ENCODE measurements at regions not wholly inside any gene's neighbourhood (a gene's known extent, or its start where the extent isn't known, plus 50 kb on each side); places are given as distances from the start of the nearest gene placed in this dataset.

GRCh38 chr14:38960946-38961531, 142.0 kb downstream of the SEC23A start:
- no peak overlapping the region for H3K4me2 ChIP-seq (ENCODE audit: unreplicated experiment)
- TF ChIP-seq EZH2 (IDR thresholded peaks at IDR 0.05; ENCODE audit: insufficient read depth, poor library complexity, severe bottlenecking) (no peak), EZH2phosphoT487 (IDR thresholded peaks at IDR 0.05; ENCODE audit: insufficient read depth, low read depth) (no peak)
- no peaks in the 10 kb centered on the region for H3F3A ChIP-seq (ENCODE audit: insufficient read depth)
- H3K4me1 ChIP-seq (ENCODE audit: insufficient read depth) = no peaks in the 10 kb centered on the region
- H3K4me3 ChIP-seq = no peak overlapping the region
- H3K9me3 ChIP-seq (ENCODE audit: low read depth) = no peaks in the 10 kb centered on the region
- peaks cover 13% of the 10 kb centered on the region; the same call in 1 of the 2 replicates for H3K27me3 ChIP-seq (replicated peaks; ENCODE audit: insufficient read depth)
- 11 to 29% methylated on average over 1 of the region's 1 CpG for WGBS, 2 experiments (ENCODE audit: low coverage in 1 of 2, low lambda C conversion rate in 2 of 2, missing lambda C conversion rate in 2 of 2)
- no peaks in the 10 kb centered on the region for H3K36me3 ChIP-seq (ENCODE audit: low read depth)
- no peaks in the 10 kb centered on the region for H3K9me2 ChIP-seq (ENCODE audit: insufficient read depth)
- H4K20me1 ChIP-seq (ENCODE audit: insufficient read depth) = no peaks in the 10 kb centered on the region
- no peak overlapping the region for H3K9ac ChIP-seq
- no peak overlapping the region for H2AFZ ChIP-seq
- H3K27ac ChIP-seq = no peak overlapping the region
- in situ Hi-C loops (cut with MboI) = no loop called here
- no peaks in the 10 kb centered on the region for H3K79me2 ChIP-seq (ENCODE audit: insufficient read depth)
- DNase-seq = no peak

GRCh38 chr14:38959021-38959420, 144.0 kb downstream of the SEC23A start:
- DNase-seq = no peak
- Histone ChIP-seq H4K20me1 (ENCODE audit: insufficient read depth) (no peaks in the 10 kb centered on the region), H3K4me2 (ENCODE audit: unreplicated experiment) (no peak overlapping the region), H2AFZ (no peak overlapping the region), H3K27me3 (replicated peaks; ENCODE audit: insufficient read depth) (peaks cover 18% of the 10 kb centered on the region; the same call in 1 of the 2 replicates), H3F3A (ENCODE audit: insufficient read depth) (no peaks in the 10 kb centered on the region), H3K4me1 (ENCODE audit: insufficient read depth) (no peaks in the 10 kb centered on the region), H3K9me3 (ENCODE audit: low read depth) (no peaks in the 10 kb centered on the region), H3K4me3 (no peak overlapping the region), H3K27ac (no peak overlapping the region), H3K9me2 (ENCODE audit: insufficient read depth) (no peaks in the 10 kb centered on the region), H3K36me3 (ENCODE audit: low read depth) (no peaks in the 10 kb centered on the region), H3K9ac (no peak overlapping the region), H3K79me2 (ENCODE audit: insufficient read depth) (no peaks in the 10 kb centered on the region)
- TF ChIP-seq EZH2phosphoT487 (IDR thresholded peaks at IDR 0.05; ENCODE audit: insufficient read depth, low read depth) (no peak), EZH2 (IDR thresholded peaks at IDR 0.05; ENCODE audit: insufficient read depth, poor library complexity, severe bottlenecking) (no peak)
- in situ Hi-C loops (cut with MboI) = no loop called here
- WGBS, 2 experiments (ENCODE audit: low coverage in 1 of 2, low lambda C conversion rate in 2 of 2, missing lambda C conversion rate in 2 of 2) = 68 to 74% methylated on average over 3 of the region's 3 CpGs

GRCh38 chr14:38958589-38958988, 144.4 kb downstream of the SEC23A start:
- Histone ChIP-seq H3K4me2 (ENCODE audit: unreplicated experiment) (no peak overlapping the region), H3K9me3 (ENCODE audit: low read depth) (no peaks in the 10 kb centered on the region), H4K20me1 (ENCODE audit: insufficient read depth) (no peaks in the 10 kb centered on the region), H3F3A (ENCODE audit: insufficient read depth) (no peaks in the 10 kb centered on the region), H3K9ac (no peak overlapping the region), H3K27ac (no peak overlapping the region), H2AFZ (no peak overlapping the region), H3K27me3 (replicated peaks; ENCODE audit: insufficient read depth) (peaks cover 18% of the 10 kb centered on the region; the same call in 1 of the 2 replicates), H3K4me1 (ENCODE audit: insufficient read depth) (no peaks in the 10 kb centered on the region), H3K4me3 (no peak overlapping the region), H3K79me2 (ENCODE audit: insufficient read depth) (no peaks in the 10 kb centered on the region), H3K36me3 (ENCODE audit: low read depth) (no peaks in the 10 kb centered on the region), H3K9me2 (ENCODE audit: insufficient read depth) (no peaks in the 10 kb centered on the region)
- in situ Hi-C loops (cut with MboI) = no loop called here
- TF ChIP-seq EZH2 (IDR thresholded peaks at IDR 0.05; ENCODE audit: insufficient read depth, poor library complexity, severe bottlenecking) = no peak
- TF ChIP-seq EZH2phosphoT487 (IDR thresholded peaks at IDR 0.05; ENCODE audit: insufficient read depth, low read depth) = no peak
- WGBS, 2 experiments (ENCODE audit: low coverage in 1 of 2, low lambda C conversion rate in 2 of 2, missing lambda C conversion rate in 2 of 2) = 70 to 76% methylated on average over 3 of the region's 3 CpGs
- no peak for DNase-seq

GRCh38 chr14:38951451-38951850, 151.6 kb downstream of the SEC23A start:
- no peak overlapping the region for H2AFZ ChIP-seq
- H4K20me1 ChIP-seq (ENCODE audit: insufficient read depth) = no peaks in the 10 kb centered on the region
- no peaks in the 10 kb centered on the region for H3K9me3 ChIP-seq (ENCODE audit: low read depth)
- H3K4me2 ChIP-seq (ENCODE audit: unreplicated experiment) = peak overlapping the region; percentile 14
- peaks cover 21% of the 10 kb centered on the region; the same call in 1 of the 2 replicates for H3F3A ChIP-seq (ENCODE audit: insufficient read depth)
- no peak overlapping the region for H3K9ac ChIP-seq
- no peak overlapping the region for H3K27ac ChIP-seq
- in situ Hi-C loops (cut with MboI) = no loop called here
- 0 out of 2 replicates have a peak, but pooled peaks cover 9% of the 10 kb centered on the region for H3K27me3 ChIP-seq (replicated peaks; ENCODE audit: insufficient read depth)
- H3K4me3 ChIP-seq = no peak overlapping the region
- TF ChIP-seq EZH2 (IDR thresholded peaks at IDR 0.05; ENCODE audit: insufficient read depth, poor library complexity, severe bottlenecking) (no peak), EZH2phosphoT487 (IDR thresholded peaks at IDR 0.05; ENCODE audit: insufficient read depth, low read depth) (no peak)
- peaks cover 29% of the 10 kb centered on the region for H3K4me1 ChIP-seq (ENCODE audit: insufficient read depth)
- H3K79me2 ChIP-seq (ENCODE audit: insufficient read depth) = no peaks in the 10 kb centered on the region
- 0% methylated on average over 1 of the region's 1 CpG for WGBS, 2 experiments (ENCODE audit: low coverage in 1 of 2, low lambda C conversion rate in 2 of 2, missing lambda C conversion rate in 2 of 2)
- no peaks in the 10 kb centered on the region for H3K36me3 ChIP-seq (ENCODE audit: low read depth)
- peak; percentile 65 for DNase-seq
- H3K9me2 ChIP-seq (ENCODE audit: insufficient read depth) = no peaks in the 10 kb centered on the region

All from GM23248 (cell line).